ENCODE measurements at regions not wholly inside any gene's neighbourhood (a gene's known extent, or its start where the extent isn't known, plus 50 kb on each side); places are given as distances from the start of the nearest gene placed in this dataset.

GRCh38 chr9:126149661-126150060 is 177.0 kb upstream of the MVB12B start:
- Histone ChIP-seq H3K4me3 (no peak overlapping the region), H3K4me1 (no peaks in the 10 kb centered on the region), H3K9me3 (no peaks in the 10 kb centered on the region), H3K27me3 (peaks cover 0 to 27% (median 20%) of the 10 kb centered on the region in 3 donors), H3K36me3 (no peaks in the 10 kb centered on the region), H3K27ac (no peak overlapping the region)
- no peak for DNase-seq
- intact Hi-C loops (cut with DNase I; ENCODE audit: low total_unique reads) (no loop called here), in situ Hi-C loops (cut with MboI; ENCODE audit: low sequenced_read_pairs in 4 of 4) (no loop called here)
- no peak for TF ChIP-seq CTCF (IDR thresholded peaks at IDR 0.05 in 4 of 5, conservative IDR thresholded peaks at IDR 0.05 in 1 of 5)
- TF ChIP-seq POLR2A (IDR thresholded peaks at IDR 0.05), result no peak
- no peak for ATAC-seq

GRCh38 chr9:126150411-126151030 is 176.1 kb upstream of the MVB12B start:
- H3K4me1 ChIP-seq, result no peaks in the 10 kb centered on the region
- no peak overlapping the region for H3K4me3 ChIP-seq
- ATAC-seq (no peak), DNase-seq (no peak)
- TF ChIP-seq CTCF (IDR thresholded peaks at IDR 0.05 in 4 of 5, conservative IDR thresholded peaks at IDR 0.05 in 1 of 5) (no peak), POLR2A (IDR thresholded peaks at IDR 0.05) (no peak)
- intact Hi-C loops (cut with DNase I; ENCODE audit: low total_unique reads) (no loop called here), in situ Hi-C loops (cut with MboI; ENCODE audit: low sequenced_read_pairs in 4 of 4) (no loop called here)
- no peaks in the 10 kb centered on the region for H3K36me3 ChIP-seq
- H3K9me3 ChIP-seq, result no peaks in the 10 kb centered on the region
- H3K27me3 ChIP-seq, result peaks cover 0 to 27% (median 20%) of the 10 kb centered on the region in 3 donors
- no peak overlapping the region for H3K27ac ChIP-seq

- in situ Hi-C loops (cut with MboI; ENCODE audit: low sequenced_read_pairs in 4 of 4), result no loop called here
Observed at GRCh38 chr9:126151031-126151685, 175.5 kb upstream of the MVB12B start.

GRCh38 chr9:126151686-126152134 is 174.9 kb upstream of the MVB12B start:
- Histone ChIP-seq H3K36me3 (no peaks in the 10 kb centered on the region), H3K27me3 (peaks cover 0 to 20% (median 18%) of the 10 kb centered on the region in 3 donors), H3K4me3 (no peak overlapping the region), H3K4me1 (no peaks in the 10 kb centered on the region), H3K27ac (no peak overlapping the region), H3K9me3 (no peaks in the 10 kb centered on the region)
- TF ChIP-seq CTCF (IDR thresholded peaks at IDR 0.05 in 4 of 5, conservative IDR thresholded peaks at IDR 0.05 in 1 of 5) (no peak), POLR2A (IDR thresholded peaks at IDR 0.05) (no peak)
- ATAC-seq (no peak), DNase-seq (no peak)
- in situ Hi-C loops (cut with MboI; ENCODE audit: low sequenced_read_pairs in 4 of 4), result no loop called here
- intact Hi-C loops (cut with DNase I; ENCODE audit: low total_unique reads), result no loop called here

More at GRCh38 chr9:126151031-126151685, 175.5 kb upstream of the MVB12B start:
- H3K9me3 ChIP-seq, result no peaks in the 10 kb centered on the region
- H3K4me3 ChIP-seq, result no peak overlapping the region
- ATAC-seq (no peak), DNase-seq (no peak)
- H3K27ac ChIP-seq, result no peak overlapping the region
- peaks cover 0 to 26% (median 20%) of the 10 kb centered on the region in 3 donors for H3K27me3 ChIP-seq
- no peaks in the 10 kb centered on the region for H3K36me3 ChIP-seq
- H3K4me1 ChIP-seq, result no peaks in the 10 kb centered on the region
- no peak for TF ChIP-seq POLR2A (IDR thresholded peaks at IDR 0.05)
- TF ChIP-seq CTCF (IDR thresholded peaks at IDR 0.05 in 4 of 5, conservative IDR thresholded peaks at IDR 0.05 in 1 of 5), result no peak
- intact Hi-C loops (cut with DNase I; ENCODE audit: low total_unique reads), result no loop called here

Data from gastrocnemius medialis (tissue), 4 donors.